ENCODE measurements at regions not wholly inside any gene's neighbourhood (a gene's known extent, or its start where the extent isn't known, plus 50 kb on each side); places are given as distances from the start of the nearest gene placed in this dataset.

DNA sequence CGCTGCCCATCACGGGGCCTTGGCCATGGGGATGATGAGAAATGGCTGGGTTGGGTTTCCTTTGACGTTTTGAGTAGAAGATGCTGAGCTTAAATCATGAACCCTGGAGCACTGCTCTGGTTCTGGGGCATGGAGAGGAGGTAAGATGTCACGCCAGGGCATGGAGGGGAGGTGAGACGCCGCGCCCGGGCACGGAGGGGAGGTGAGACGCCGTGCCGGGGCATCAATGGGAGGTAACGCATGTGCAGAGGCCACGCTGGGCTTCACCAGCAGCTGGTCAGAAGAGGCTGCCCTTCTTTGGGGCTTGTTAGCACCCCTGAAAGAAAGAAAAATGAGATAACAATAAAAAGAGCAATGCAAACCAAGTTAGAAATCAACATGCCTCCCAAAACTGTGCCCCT is 322.5 kb upstream of the IRX4 start:
- H4K20me1 ChIP-seq (ENCODE audit: insufficient read depth, low read length), result no peaks in the 10 kb centered on the region
- H3K27ac ChIP-seq (ENCODE audit: low read length), result no peak overlapping the region
- H3K4me1 ChIP-seq (ENCODE audit: insufficient read depth, low read length), result no peaks in the 10 kb centered on the region
- H3K4me2 ChIP-seq (ENCODE audit: insufficient read depth, low read length), result no peak overlapping the region
- no peaks in the 10 kb centered on the region for H3K79me2 ChIP-seq (ENCODE audit: insufficient read depth, low read length)
- peaks cover 6% of the 10 kb centered on the region for H3K27me3 ChIP-seq (ENCODE audit: insufficient read depth, low read length, poor library complexity)
- no peak for ATAC-seq (ENCODE audit: insufficient read depth, low read depth)
- H3K36me3 ChIP-seq (ENCODE audit: insufficient read depth, low read length), result no peaks in the 10 kb centered on the region
- no peaks in the 10 kb centered on the region for H3K9me3 ChIP-seq (ENCODE audit: insufficient read depth, low read length, severe bottlenecking)
- TF ChIP-seq, protein P1, sequence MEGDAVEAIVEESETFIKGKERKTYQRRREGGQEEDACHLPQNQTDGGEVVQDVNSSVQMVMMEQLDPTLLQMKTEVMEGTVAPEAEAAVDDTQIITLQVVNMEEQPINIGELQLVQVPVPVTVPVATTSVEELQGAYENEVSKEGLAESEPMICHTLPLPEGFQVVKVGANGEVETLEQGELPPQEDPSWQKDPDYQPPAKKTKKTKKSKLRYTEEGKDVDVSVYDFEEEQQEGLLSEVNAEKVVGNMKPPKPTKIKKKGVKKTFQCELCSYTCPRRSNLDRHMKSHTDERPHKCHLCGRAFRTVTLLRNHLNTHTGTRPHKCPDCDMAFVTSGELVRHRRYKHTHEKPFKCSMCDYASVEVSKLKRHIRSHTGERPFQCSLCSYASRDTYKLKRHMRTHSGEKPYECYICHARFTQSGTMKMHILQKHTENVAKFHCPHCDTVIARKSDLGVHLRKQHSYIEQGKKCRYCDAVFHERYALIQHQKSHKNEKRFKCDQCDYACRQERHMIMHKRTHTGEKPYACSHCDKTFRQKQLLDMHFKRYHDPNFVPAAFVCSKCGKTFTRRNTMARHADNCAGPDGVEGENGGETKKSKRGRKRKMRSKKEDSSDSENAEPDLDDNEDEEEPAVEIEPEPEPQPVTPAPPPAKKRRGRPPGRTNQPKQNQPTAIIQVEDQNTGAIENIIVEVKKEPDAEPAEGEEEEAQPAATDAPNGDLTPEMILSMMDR (IDR thresholded peaks at IDR 0.05; ENCODE audit: borderline replicate concordance, extremely low read depth, low read length, poor library complexity, severe bottlenecking), result no peak
- no peak for TF ChIP-seq EZH2 (IDR thresholded peaks at IDR 0.05; ENCODE audit: borderline replicate concordance, low read depth, low read length, severe bottlenecking)
- H3K9ac ChIP-seq (ENCODE audit: low read depth, low read length), result no peak overlapping the region
- no peak for DNase-seq
- no peak overlapping the region for H2AFZ ChIP-seq (ENCODE audit: low read depth, low read length)
- no peak overlapping the region for H3K4me3 ChIP-seq (ENCODE audit: low read depth in 1 of 2, low read length in 2 of 2)

DNA sequence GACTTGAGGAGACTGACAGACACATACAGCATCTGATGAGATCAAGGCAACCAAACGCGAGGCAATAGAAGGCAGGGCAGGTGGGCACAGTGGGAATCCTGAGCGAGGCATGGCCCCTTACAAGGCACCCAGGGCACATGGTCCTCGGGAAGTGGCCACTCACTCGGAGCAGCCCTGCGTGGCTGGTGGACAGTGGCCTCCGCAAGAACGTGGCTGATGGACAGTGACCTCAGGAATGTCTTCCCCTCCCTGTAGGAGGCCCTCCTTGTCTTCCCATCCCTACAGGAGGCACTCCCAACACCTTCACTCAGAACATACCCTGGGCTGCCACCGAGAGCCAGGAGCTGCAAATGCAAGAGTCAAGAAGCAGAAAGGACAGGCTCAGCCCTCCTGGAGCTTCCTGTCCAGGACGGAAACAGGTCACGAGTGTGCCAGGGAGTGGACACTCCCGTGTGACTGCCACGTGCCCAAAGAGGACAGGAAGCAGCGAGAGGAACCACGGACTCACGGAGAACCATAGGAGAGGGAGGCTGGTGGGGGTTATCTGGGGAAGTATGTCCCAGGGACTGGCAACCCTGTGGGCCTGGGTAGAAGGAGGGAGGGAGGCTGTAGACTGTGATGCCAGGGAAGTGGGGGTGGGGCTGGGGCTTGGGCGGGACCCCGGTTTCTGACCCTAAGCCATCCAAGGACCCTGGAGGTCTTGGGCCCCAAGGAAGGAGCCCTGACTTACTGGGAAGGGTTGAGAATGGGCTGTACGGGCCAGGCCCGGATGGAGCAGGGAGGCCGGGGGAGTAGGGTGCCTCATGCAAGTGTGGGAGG is 321.9 kb upstream of the IRX4 start:
- Histone ChIP-seq H2AFZ (ENCODE audit: low read depth, low read length) (no peak overlapping the region), H3K4me3 (ENCODE audit: low read depth in 1 of 2, low read length in 2 of 2) (no peak overlapping the region), H3K9me3 (ENCODE audit: insufficient read depth, low read length, severe bottlenecking) (no peaks in the 10 kb centered on the region), H3K4me2 (ENCODE audit: insufficient read depth, low read length) (no peak overlapping the region), H3K27ac (ENCODE audit: low read length) (no peak overlapping the region), H3K36me3 (ENCODE audit: insufficient read depth, low read length) (no peaks in the 10 kb centered on the region), H4K20me1 (ENCODE audit: insufficient read depth, low read length) (no peaks in the 10 kb centered on the region), H3K9ac (ENCODE audit: low read depth, low read length) (no peak overlapping the region), H3K79me2 (ENCODE audit: insufficient read depth, low read length) (no peaks in the 10 kb centered on the region), H3K27me3 (ENCODE audit: insufficient read depth, low read length, poor library complexity) (peaks cover 7% of the 10 kb centered on the region), H3K4me1 (ENCODE audit: insufficient read depth, low read length) (no peaks in the 10 kb centered on the region)
- no peak for TF ChIP-seq EZH2 (IDR thresholded peaks at IDR 0.05; ENCODE audit: borderline replicate concordance, low read depth, low read length, severe bottlenecking)
- TF ChIP-seq, protein P1 (IDR thresholded peaks at IDR 0.05; ENCODE audit: borderline replicate concordance, extremely low read depth, low read length, poor library complexity, severe bottlenecking), result no peak
- DNase-seq (no peak), ATAC-seq (ENCODE audit: insufficient read depth, low read depth) (no peak)

DNA sequence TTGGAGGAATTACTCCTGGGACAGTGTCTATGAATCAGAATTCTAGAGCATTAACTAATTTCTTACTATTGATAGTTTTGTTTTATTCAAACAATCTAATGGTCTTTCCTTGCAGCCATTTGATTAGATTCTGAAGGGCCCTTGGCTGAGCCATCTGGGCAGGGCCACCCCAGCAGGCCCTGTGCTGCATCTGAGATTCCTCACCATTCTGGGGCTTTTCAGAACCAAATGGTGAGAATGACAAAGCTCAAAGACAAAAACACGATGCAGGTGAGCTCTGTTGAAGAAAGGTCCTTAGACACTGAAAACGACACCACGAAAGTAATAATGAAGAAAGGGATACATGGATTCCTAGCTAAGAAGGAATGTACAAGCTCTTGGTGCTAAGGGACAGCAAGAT is 321.0 kb upstream of the IRX4 start:
- H3K9me3 ChIP-seq (ENCODE audit: insufficient read depth, low read length, severe bottlenecking), result no peaks in the 10 kb centered on the region
- TF ChIP-seq, protein P1 (IDR thresholded peaks at IDR 0.05; ENCODE audit: borderline replicate concordance, extremely low read depth, low read length, poor library complexity, severe bottlenecking), result no peak
- no peak for TF ChIP-seq EZH2 (IDR thresholded peaks at IDR 0.05; ENCODE audit: borderline replicate concordance, low read depth, low read length, severe bottlenecking)
- H3K9ac ChIP-seq (ENCODE audit: low read depth, low read length), result no peak overlapping the region
- no peak overlapping the region for H3K4me2 ChIP-seq (ENCODE audit: insufficient read depth, low read length)
- no peak overlapping the region for H2AFZ ChIP-seq (ENCODE audit: low read depth, low read length)
- no peaks in the 10 kb centered on the region for H3K4me1 ChIP-seq (ENCODE audit: insufficient read depth, low read length)
- no peaks in the 10 kb centered on the region for H3K79me2 ChIP-seq (ENCODE audit: insufficient read depth, low read length)
- DNase-seq, result no peak
- H3K27me3 ChIP-seq (ENCODE audit: insufficient read depth, low read length, poor library complexity), result peaks cover 7% of the 10 kb centered on the region
- no peaks in the 10 kb centered on the region for H4K20me1 ChIP-seq (ENCODE audit: insufficient read depth, low read length)
- H3K36me3 ChIP-seq (ENCODE audit: insufficient read depth, low read length), result no peaks in the 10 kb centered on the region
- H3K27ac ChIP-seq (ENCODE audit: low read length), result no peak overlapping the region
- H3K4me3 ChIP-seq (ENCODE audit: low read depth in 1 of 2, low read length in 2 of 2), result no peak overlapping the region
- no peak for ATAC-seq (ENCODE audit: insufficient read depth, low read depth)

Data from DND-41 (cell line).